ENCODE measurements at regions not wholly inside any gene's neighbourhood (a gene's known extent, or its start where the extent isn't known, plus 50 kb on each side); places are given as distances from the start of the nearest gene placed in this dataset.

DNA sequence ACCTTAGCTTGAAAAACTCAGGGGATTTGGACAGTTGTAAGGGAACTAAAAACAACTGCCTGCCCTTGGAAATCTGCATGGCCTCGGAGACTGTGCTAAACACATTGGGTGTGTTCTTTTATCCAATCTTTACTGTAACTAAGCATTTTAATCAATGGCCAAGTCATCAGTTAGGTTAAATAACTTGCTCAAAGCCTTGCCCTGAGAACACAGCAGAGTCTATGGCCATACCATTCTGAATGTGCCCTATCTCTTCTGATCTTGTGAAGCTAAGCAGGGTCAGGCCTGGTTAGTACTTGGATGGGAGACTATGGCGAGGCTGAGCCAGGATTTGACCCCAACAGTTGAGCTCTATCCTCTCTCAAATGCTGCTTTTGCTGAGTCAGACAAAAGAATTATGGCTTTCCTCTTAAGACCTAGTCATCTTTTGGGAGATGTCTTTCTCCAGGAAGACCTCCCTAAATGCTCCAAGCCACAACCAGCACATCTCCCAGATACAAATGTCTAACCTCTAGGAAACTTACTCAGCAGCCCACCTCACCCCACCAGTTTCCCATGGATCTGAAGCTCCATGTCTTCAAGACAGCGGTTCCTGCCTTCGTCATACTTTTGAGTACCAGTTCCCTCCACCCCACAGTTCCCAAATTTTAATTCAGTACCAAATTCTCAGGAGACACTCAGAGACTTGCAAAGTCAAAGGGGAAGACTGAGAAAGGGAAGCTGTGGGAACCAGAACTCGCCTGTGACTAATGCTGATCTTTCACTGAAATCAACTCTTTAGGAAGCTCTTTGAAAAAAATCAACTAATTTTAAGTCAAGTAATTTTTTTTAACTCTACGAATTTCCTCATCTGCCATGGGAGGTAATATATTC lies 336.1 kb downstream of the MAF start:
- no peak overlapping the region for H3K4me3 Mint-ChIP-seq (ENCODE audit: unreplicated experiment)
- DNase-seq: no peak
- no TSS peak for BruUV-seq (replicated peaks)
- H3K27me3 ChIP-seq (replicated peaks; ENCODE audit: control insufficient read depth, insufficient read depth, low read length): no peaks in the 10 kb centered on the region
- H3K27me3 Mint-ChIP-seq (ENCODE audit: insufficient read depth, unreplicated experiment): peaks cover 12% of the 10 kb centered on the region
- H3K9me3 ChIP-seq: no peaks in the 10 kb centered on the region
- no peaks in the 10 kb centered on the region for H3K4me1 ChIP-seq
- no peaks in the 10 kb centered on the region for H3K36me3 Mint-ChIP-seq (ENCODE audit: insufficient read depth, unreplicated experiment)
- H3K36me3 ChIP-seq (ENCODE audit: control insufficient read depth, insufficient read depth, low read length): no peaks in the 10 kb centered on the region
- no peaks in the 10 kb centered on the region for H3K4me1 Mint-ChIP-seq (ENCODE audit: low read depth, unreplicated experiment)
- TF ChIP-seq, protein P1, sequence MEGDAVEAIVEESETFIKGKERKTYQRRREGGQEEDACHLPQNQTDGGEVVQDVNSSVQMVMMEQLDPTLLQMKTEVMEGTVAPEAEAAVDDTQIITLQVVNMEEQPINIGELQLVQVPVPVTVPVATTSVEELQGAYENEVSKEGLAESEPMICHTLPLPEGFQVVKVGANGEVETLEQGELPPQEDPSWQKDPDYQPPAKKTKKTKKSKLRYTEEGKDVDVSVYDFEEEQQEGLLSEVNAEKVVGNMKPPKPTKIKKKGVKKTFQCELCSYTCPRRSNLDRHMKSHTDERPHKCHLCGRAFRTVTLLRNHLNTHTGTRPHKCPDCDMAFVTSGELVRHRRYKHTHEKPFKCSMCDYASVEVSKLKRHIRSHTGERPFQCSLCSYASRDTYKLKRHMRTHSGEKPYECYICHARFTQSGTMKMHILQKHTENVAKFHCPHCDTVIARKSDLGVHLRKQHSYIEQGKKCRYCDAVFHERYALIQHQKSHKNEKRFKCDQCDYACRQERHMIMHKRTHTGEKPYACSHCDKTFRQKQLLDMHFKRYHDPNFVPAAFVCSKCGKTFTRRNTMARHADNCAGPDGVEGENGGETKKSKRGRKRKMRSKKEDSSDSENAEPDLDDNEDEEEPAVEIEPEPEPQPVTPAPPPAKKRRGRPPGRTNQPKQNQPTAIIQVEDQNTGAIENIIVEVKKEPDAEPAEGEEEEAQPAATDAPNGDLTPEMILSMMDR (IDR thresholded peaks at IDR 0.05; ENCODE audit: insufficient read depth in 1 of 2, low read depth in 1 of 2, low read length in 1 of 2, severe bottlenecking in 1 of 2, unreplicated experiment in 1 of 2): no peak
- CTCF ChIA-PET: no interaction called here
- POLR2A ChIA-PET: no interaction called here
- H3K4me3 ChIP-seq (ENCODE audit: low read depth, low read length): no peak overlapping the region
- H3K9me3 Mint-ChIP-seq (ENCODE audit: unreplicated experiment): no peaks in the 10 kb centered on the region
- intact Hi-C loops (cut with micrococcal nuclease; ENCODE audit: unreplicated experiment): no loop called here
- no peak overlapping the region for H3K27ac Mint-ChIP-seq (ENCODE audit: unreplicated experiment)

DNA sequence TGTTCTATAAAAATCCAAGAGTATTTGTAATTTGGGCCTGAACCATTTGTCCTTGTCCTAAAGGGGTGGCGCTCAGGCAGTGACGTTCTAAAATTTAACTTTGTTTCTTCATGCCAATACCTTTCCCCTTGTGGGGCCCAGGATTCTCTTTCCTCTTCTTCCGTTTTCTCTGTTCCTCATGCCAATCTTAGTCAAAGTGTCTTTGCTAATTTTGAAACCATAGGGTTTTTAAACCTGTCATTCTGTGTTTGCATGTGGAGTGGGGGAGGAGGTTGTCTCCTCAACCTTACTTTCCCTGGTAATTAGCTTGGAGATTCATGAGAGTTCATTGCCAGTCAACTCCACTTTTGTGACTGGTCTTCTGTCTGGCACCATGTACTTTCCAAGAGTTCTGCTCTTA lies 337.1 kb downstream of the MAF start:
- ChIA-PET POLR2A (no interaction called here), CTCF (no interaction called here)
- no peak overlapping the region for H3K4me3 ChIP-seq (ENCODE audit: low read depth, low read length)
- no peaks in the 10 kb centered on the region for H3K27me3 ChIP-seq (replicated peaks; ENCODE audit: control insufficient read depth, insufficient read depth, low read length)
- intact Hi-C loops (cut with micrococcal nuclease; ENCODE audit: unreplicated experiment): no loop called here
- Mint-ChIP-seq H3K27me3 (ENCODE audit: insufficient read depth, unreplicated experiment) (peaks cover 12% of the 10 kb centered on the region), H3K9me3 (ENCODE audit: unreplicated experiment) (no peaks in the 10 kb centered on the region), H3K36me3 (ENCODE audit: insufficient read depth, unreplicated experiment) (no peaks in the 10 kb centered on the region), H3K27ac (ENCODE audit: unreplicated experiment) (no peak overlapping the region), H3K4me3 (ENCODE audit: unreplicated experiment) (no peak overlapping the region), H3K4me1 (ENCODE audit: low read depth, unreplicated experiment) (no peaks in the 10 kb centered on the region)
- H3K4me1 ChIP-seq: no peaks in the 10 kb centered on the region
- H3K9me3 ChIP-seq: no peaks in the 10 kb centered on the region
- H3K36me3 ChIP-seq (ENCODE audit: control insufficient read depth, insufficient read depth, low read length): no peaks in the 10 kb centered on the region
- no TSS peak for BruUV-seq (replicated peaks)
- DNase-seq: no peak
- TF ChIP-seq, protein P1 (IDR thresholded peaks at IDR 0.05; ENCODE audit: insufficient read depth in 1 of 2, low read depth in 1 of 2, low read length in 1 of 2, severe bottlenecking in 1 of 2, unreplicated experiment in 1 of 2): no peak
